ENCODE measurements at regions not wholly inside any gene's neighbourhood (a gene's known extent, or its start where the extent isn't known, plus 50 kb on each side); places are given as distances from the start of the nearest gene placed in this dataset.

DNA sequence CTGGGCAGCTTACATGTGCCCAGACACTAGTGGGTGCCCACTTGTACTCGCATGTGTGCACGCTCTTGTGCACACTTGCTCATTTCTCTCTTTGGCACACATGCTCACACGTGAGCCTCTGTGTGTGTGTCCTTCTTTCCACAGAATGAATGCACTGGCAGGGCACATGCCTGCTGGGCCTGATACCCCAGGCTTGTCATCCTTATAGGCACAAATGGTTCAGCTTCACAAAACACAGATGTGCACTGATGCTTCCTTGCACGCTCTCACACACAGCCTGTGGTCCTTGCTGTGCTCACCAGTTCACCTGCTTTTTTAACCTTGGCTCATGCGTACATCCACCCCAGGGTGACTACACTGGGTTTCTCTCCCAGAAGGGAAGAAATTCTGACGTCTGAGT, 174.8 kb downstream of the BUD13 start:
- FAIRE-seq: no peak

- FAIRE-seq: no peak
Observed at GRCh38 chr11:116596346-116597260, 176.2 kb downstream of the BUD13 start.

DNA sequence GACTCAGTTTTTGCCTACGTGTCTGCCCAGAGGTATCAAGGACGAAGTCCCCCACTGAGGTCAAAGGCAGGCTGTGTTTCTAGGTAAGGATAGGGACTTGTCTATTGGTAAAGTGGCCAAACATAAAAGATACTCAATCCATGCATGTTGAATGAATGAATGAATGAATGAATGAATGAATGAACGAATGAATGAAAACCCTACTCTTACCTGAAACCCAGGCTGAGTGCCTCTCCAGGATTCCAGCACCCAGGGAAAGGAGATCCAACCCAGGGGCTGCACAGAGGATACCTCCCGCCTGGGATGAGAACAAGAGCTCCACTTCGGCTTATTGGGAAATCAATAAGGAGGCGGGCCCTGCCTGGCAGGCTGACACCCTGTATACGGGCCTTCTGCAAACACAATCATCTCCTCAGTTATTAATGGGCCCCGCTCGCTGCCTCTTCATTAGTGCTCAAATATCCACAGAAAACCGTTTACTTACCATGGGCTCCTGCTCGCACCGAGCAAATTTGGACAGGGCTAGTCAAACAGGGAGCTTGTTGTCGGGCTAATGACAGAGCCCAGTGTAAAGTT, 177.4 kb downstream of the BUD13 start:
- no peak for FAIRE-seq

- no peak for FAIRE-seq
Observed at GRCh38 chr11:116590844-116591570, 181.8 kb downstream of the BUD13 start.

GRCh38 chr11:116589402-116589801, 183.4 kb downstream of the BUD13 start:
- FAIRE-seq: no peak

GRCh38 chr11:116586392-116586791, 186.4 kb downstream of the BUD13 start:
- no peak for FAIRE-seq

DNA sequence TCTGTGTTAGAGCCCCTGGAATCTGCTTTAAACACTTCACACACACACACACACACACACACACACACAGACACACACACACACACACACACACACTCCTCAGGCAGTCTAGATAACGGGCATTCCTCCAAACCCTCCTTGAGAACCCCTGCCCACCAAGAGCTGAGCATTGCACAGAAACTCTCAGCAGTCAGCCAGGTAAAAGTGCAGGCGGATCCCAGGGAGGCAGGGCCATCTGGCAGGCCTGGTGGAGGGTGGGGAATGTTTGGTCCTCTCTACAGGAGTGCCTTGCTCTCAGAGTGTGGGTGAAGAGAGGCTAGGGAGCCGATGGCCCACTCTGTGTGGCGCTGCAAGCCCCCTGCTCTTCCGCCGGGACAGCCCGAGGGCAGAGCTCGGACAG, 190.2 kb downstream of the BUD13 start:
- no peak for FAIRE-seq

DNA sequence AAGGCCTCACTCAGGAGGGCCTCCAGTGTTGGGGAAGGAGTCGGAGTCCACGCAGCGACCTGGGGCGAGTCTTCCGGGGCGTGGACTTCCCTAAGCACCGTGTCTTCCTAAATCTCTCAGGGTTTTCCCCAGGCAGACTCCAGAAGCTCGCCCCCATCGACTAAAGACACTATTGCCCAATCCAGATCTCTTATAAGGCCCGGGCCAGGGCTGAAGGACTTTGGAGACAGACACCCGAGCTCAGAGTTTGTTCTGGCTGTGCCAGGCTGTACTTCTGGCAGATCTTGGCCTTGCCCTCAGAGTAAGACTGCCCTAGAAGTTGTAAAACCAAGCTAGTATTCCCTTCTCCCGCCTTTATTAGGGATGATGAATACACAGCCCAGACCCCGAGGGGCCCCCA, 191.4 kb downstream of the BUD13 start:
- FAIRE-seq: no peak

- no peak for FAIRE-seq
Observed at GRCh38 chr11:116580799-116581198, 192.0 kb downstream of the BUD13 start.

DNA sequence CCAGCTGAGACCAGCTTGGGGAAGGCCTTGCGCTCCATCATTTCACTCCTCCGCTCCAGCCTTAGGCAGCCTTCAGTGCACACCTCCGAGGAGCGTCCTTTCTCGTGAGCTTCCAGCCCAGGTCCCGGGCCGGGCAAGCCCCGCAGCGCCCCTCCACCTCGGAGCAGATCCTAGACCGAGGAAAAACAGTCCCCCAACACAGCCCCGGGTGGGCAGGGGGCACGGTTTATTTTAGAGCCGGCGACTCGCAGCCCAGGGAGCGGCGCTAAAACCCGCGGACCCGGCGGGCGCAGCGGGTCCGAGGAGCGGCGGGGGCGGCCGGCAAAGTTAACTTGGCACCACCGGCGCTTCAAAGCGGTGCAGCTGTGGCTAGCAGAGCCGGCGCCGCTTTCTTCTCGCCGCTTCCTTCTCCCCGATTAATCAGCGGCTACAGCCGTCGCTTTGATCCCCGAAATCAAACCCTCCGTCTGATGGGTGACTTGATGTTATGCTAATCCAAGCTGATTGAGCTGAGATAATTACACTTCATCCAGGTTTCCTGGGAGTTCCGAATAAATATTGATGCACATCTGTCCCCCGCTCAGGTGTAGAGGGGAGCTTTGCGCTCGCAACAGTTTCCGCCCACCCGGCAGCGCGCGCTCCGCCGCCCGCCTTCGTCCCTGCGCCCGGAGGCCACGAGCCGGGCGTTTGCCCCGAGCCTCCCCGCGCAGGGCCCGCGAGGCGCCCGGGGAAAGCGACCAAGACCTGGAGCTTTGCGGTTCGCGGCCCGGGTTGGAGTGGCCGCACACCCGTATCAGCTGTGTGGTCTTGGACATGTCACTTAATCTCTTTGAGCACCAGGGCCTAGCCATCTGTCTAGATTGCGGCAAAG, 192.7 kb downstream of the BUD13 start:
- no peak for FAIRE-seq

- FAIRE-seq: no peak
Observed at GRCh38 chr11:116579031-116579653, 193.6 kb downstream of the BUD13 start.

- FAIRE-seq: no peak
Observed at GRCh38 chr11:116577956-116578355, 194.8 kb downstream of the BUD13 start.

DNA sequence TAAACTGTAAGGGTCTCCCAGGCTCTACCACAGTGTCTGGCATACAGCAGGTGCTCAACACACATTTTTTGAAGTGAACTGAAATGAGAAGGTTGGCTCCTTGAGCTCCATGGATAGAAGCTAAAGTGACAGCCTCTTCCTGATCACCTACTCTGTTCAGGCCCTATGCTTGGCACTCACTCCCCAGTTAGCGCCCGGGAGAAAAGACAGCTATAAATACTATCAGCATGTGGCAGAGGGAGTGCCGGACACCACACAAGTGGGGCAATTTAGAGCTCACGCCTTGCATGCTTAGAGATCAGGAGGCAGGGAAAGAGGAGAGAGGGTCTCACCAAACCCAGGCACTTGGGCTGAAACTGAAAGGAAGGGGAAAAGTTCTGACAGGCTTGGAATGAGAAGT, 195.5 kb downstream of the BUD13 start:
- no peak for FAIRE-seq

DNA sequence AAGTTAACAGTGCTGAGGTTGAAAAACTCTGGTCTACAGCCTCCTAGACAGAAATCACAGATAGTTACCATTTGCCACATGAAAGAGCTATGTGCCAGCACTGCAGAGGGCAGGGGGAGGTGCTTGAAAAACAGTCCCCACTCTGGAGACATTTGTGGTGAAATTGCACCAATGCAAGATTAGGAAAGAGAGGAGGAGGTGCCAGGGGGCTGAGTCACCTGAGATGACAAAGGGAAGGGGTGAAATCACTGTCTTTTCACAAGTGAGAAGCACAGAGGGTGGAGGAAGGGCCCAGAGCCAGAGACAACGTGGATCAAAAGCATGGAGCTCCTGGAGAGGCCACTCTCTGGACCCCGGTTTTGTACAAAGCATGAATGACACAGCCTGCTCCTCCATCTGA, 196.3 kb downstream of the BUD13 start:
- FAIRE-seq: no peak

DNA sequence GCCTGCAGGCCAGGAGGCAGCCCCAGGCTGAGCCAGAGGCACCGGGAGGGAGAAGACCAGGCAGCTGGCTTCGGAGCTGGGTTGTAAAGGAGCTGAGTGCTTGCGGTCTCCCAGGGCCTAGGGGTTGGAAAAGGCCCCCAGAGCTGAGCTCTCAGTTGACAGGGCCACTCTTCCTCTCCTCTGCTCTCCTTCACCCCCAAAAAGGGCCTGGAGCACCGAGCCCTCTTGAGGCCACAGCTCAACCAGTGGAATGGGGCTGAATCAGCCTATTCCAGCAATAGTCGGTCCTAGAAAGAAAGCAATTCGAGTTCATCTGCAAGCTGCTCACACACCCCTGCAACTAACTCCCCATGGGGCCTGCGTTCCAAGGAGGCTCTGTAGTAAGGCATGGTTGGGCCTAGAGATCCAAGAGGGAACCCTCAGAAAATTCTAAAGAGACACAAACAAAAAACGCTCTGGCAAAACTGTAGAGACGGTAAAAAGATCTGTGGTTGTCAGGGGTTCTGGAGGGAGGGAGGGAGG, 205.0 kb downstream of the BUD13 start:
- no peak for FAIRE-seq

DNA sequence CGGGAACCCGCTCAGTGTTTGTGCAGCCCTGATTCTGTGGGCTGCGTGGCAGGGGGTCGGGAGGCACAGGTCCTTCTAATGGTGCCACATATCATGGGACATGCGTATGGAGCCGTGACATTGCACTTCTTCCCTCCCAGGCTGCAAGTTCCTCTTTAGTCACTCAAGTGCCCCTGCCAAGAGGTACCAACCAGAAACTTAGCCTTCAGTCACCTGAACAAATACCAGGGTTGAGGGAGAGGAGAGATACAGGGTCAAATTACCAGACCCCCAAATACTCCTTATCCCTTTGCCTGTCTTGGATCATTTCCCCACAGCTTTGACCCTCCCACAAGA, 209.1 kb downstream of the BUD13 start:
- FAIRE-seq: no peak

DNA sequence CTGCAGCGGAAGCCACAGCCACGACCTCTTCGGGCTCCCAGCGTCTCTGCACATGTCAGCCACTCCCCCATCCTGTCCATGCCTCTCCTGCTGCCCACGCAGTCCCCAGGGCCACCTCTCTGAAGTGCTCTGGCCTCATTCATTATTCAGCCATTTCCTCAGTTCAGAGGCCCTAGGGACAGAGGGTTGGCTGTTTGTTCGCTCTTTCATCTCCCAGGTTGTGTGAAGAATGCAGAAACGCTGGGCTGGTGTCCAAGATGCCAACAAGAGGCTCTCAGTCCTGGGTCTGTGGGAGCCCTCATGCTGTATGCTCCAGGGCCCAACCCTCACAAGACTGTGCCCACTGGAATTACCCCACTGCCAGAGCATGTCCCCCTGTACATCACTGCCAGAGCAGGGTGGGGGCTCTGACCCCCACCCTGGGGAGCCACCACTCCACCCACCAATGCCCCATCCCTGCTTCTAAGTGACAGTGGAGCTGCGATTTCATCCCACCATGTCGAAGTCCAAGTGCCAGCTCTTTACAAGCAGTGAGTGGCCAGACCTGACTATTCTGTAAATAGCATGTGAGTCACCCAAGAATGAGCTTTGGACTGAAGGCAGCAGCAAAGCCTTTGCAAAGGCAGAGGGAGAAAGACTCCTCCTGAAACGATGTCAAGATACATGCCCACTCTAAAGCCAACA, 209.6 kb downstream of the BUD13 start:
- no peak for FAIRE-seq

GRCh38 chr11:116560589-116560988, 212.2 kb downstream of the BUD13 start:
- FAIRE-seq: no peak

- no peak for FAIRE-seq
Observed at GRCh38 chr11:116558504-116559211, 214.1 kb downstream of the BUD13 start.

DNA sequence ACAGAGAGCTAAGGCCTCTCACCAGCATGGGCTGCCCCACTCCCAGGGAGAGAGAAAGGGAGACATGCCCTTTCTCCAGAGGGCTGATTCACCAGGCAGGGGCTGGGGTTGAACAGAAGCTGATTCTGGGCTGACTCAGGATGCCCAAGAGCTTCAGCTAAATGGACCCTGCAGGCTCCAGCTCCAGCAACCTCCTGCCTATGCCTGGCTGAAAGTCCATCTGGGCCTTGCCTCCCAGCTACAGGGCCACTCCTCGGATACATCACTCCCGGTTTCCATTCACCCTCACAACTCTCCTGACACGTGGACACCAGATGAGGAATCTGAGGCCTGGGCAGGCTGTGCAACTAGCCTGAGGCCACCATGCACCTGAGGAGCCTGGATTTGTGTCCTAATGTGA, 215.5 kb downstream of the BUD13 start:
- no peak for FAIRE-seq

DNA sequence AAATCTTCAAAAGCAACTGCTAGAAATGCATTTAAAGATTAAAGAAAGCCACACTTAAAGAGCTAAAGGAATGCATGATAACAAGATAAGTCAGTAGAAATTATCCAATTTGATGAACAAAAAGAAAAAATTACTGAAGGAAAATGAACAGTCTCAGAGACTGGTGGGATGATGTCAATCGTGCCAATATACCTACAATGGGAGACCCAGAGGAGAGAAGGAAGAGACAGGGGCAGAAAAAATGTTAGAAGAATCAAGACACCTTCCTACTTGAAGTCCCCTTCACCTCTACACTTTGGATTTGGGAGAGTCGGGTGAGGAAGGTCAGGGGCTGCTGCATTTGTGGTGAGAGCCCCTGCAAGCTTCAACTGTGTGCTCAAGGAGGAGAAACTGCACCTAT, 216.3 kb downstream of the BUD13 start:
- no peak for FAIRE-seq
